ENCODE measurements at regions not wholly inside any gene's neighbourhood (a gene's known extent, or its start where the extent isn't known, plus 50 kb on each side); places are given as distances from the start of the nearest gene placed in this dataset.
A peak's percentile ranks its signal among the peaks of the same experiment; 100 is the strongest.

DNA sequence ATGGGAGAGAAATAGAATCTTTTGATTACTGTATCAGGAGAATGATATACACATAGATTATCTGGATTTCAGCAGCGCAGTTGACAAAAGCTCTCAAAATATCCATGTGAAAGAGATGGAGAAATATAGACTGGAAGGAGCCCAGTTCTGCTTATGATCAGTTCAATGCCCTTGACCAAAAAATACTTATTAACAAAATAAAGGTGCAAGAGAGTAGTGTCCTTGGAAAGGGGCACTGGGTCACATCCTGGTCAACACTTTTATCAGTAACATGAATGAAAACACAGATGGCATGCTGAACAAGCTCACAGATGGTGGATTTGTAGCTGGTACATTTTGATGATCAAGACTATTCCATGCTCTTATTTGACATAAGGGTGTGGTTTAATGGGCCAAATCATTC is 63.9 kb upstream of the PLEKHG1 start (continued):
- TF ChIP-seq, protein P1, sequence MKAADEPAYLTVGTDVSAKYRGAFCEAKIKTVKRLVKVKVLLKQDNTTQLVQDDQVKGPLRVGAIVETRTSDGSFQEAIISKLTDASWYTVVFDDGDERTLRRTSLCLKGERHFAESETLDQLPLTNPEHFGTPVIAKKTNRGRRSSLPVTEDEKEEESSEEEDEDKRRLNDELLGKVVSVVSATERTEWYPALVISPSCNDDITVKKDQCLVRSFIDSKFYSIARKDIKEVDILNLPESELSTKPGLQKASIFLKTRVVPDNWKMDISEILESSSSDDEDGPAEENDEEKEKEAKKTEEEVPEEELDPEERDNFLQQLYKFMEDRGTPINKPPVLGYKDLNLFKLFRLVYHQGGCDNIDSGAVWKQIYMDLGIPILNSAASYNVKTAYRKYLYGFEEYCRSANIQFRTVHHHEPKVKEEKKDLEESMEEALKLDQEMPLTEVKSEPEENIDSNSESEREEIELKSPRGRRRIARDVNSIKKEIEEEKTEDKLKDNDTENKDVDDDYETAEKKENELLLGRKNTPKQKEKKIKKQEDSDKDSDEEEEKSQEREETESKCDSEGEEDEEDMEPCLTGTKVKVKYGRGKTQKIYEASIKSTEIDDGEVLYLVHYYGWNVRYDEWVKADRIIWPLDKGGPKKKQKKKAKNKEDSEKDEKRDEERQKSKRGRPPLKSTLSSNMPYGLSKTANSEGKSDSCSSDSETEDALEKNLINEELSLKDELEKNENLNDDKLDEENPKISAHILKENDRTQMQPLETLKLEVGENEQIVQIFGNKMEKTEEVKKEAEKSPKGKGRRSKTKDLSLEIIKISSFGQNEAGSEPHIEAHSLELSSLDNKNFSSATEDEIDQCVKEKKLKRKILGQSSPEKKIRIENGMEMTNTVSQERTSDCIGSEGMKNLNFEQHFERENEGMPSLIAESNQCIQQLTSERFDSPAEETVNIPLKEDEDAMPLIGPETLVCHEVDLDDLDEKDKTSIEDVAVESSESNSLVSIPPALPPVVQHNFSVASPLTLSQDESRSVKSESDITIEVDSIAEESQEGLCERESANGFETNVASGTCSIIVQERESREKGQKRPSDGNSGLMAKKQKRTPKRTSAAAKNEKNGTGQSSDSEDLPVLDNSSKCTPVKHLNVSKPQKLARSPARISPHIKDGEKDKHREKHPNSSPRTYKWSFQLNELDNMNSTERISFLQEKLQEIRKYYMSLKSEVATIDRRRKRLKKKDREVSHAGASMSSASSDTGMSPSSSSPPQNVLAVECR (CRISPR knock-in tag; IDR thresholded peaks at IDR 0.05; ENCODE audit: borderline replicate concordance): no peak
- no peak for TF ChIP-seq ZNF709 (CRISPR knock-in tag; IDR thresholded peaks at IDR 0.05)
- TF ChIP-seq ZNF713 (CRISPR knock-in tag; IDR thresholded peaks at IDR 0.05): no peak
- TF ChIP-seq ZNF12 (CRISPR knock-in tag; IDR thresholded peaks at IDR 0.05): no peak
- no peak for TF ChIP-seq PHF5A (CRISPR knock-in tag; IDR thresholded peaks at IDR 0.05; ENCODE audit: low read depth, unreplicated experiment)
- TF ChIP-seq ATRX (CRISPR knock-in tag; IDR thresholded peaks at IDR 0.05; ENCODE audit: borderline replicate concordance): no peak
- TF ChIP-seq, protein P2, sequence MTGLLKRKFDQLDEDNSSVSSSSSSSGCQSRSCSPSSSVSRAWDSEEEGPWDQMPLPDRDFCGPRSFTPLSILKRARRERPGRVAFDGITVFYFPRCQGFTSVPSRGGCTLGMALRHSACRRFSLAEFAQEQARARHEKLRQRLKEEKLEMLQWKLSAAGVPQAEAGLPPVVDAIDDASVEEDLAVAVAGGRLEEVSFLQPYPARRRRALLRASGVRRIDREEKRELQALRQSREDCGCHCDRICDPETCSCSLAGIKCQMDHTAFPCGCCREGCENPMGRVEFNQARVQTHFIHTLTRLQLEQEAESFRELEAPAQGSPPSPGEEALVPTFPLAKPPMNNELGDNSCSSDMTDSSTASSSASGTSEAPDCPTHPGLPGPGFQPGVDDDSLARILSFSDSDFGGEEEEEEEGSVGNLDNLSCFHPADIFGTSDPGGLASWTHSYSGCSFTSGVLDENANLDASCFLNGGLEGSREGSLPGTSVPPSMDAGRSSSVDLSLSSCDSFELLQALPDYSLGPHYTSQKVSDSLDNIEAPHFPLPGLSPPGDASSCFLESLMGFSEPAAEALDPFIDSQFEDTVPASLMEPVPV (CRISPR knock-in tag; IDR thresholded peaks at IDR 0.05): no peak
- TF ChIP-seq AGO1 (IDR thresholded peaks at IDR 0.05; ENCODE audit: low read depth, low read length, poor library complexity, severe bottlenecking): no peak
- TF ChIP-seq ERF (CRISPR knock-in tag; IDR thresholded peaks at IDR 0.05): no peak
- no peak for TF ChIP-seq SRY (CRISPR knock-in tag; IDR thresholded peaks at IDR 0.05)
- 0 out of 2 replicates have a peak, but pooled peaks have one; percentile 9 for TF ChIP-seq MAX (IDR thresholded peaks at IDR 0.05)
- peak; percentile 42; the same call in 1 of the 2 replicates for TF ChIP-seq GATA4 (IDR thresholded peaks at IDR 0.05; ENCODE audit: borderline replicate concordance, low read depth)
- TF ChIP-seq HDAC2 (CRISPR knock-in tag; IDR thresholded peaks at IDR 0.05): no peak; the same call in none of the 2 replicates
- TF ChIP-seq RBM39 (IDR thresholded peaks at IDR 0.05; ENCODE audit: low read depth, low read length, poor library complexity, severe bottlenecking): no peak
- TF ChIP-seq PCBP2 (optimal IDR thresholded peaks at IDR 0.05; ENCODE audit: low read depth, low read length, poor library complexity, severe bottlenecking): no peak
- peak; percentile 31; the same call in 1 of the 2 replicates for TF ChIP-seq FOSL2 (CRISPR knock-in tag; IDR thresholded peaks at IDR 0.05)
- no peak for TF ChIP-seq GLI4 (CRISPR knock-in tag; IDR thresholded peaks at IDR 0.05; ENCODE audit: borderline replicate concordance)
- TF ChIP-seq ZNF224 (CRISPR knock-in tag; IDR thresholded peaks at IDR 0.05): no peak
- no peak for TF ChIP-seq CBX1 (IDR thresholded peaks at IDR 0.05; ENCODE audit: low read depth)
- no peak for TF ChIP-seq EED (CRISPR knock-in tag; IDR thresholded peaks at IDR 0.05)
- TF ChIP-seq KDM5B (CRISPR knock-in tag; IDR thresholded peaks at IDR 0.05; ENCODE audit: borderline replicate concordance): no peak
- no peak for TF ChIP-seq ZHX1 (CRISPR knock-in tag; IDR thresholded peaks at IDR 0.05; ENCODE audit: low read depth)
- TF ChIP-seq KLF13 (CRISPR knock-in tag; IDR thresholded peaks at IDR 0.05): no peak
- peak; percentile 69; the same call in 1 of the 2 replicates for TF ChIP-seq ETV5 (CRISPR knock-in tag; IDR thresholded peaks at IDR 0.05; ENCODE audit: borderline replicate concordance)

Measured in HepG2 (cell line).